Nephron progenitor cell (in vitro differentiated cells): ENCODE measurements at regions not wholly inside any gene's neighbourhood (a gene's known extent, or its start where the extent isn't known, plus 50 kb on each side); places are given as distances from the start of the nearest gene placed in this dataset.
"Not testable (repeated sequence)": the region's sequence is repeated elsewhere in the genome, so short reads cannot be mapped to it uniquely, and the experiment has no call there.

ENCODE experiments used
- DNase-seq: peaks from one replicate; pipeline ENCODE4 v3.0.0; 2021
- H3K27ac Mint-ChIP-seq: 2 replicates; pipeline ENCODE4 v1.8.0; 2021; ENCODE audit warnings: mild to moderate bottlenecking, moderate library complexity, mixed read lengths
- H3K27me3 Mint-ChIP-seq: 2 replicates; pipeline ENCODE4 v1.8.0; 2021; ENCODE audit warnings: mild to moderate bottlenecking, low read depth, mixed read lengths; ENCODE audit not compliant: poor library complexity
- H3K36me3 Mint-ChIP-seq: 2 replicates; pipeline ENCODE4 v1.8.0; 2021; ENCODE audit warnings: low read depth, mixed read lengths
- H3K4me1 Mint-ChIP-seq: 2 replicates; pipeline ENCODE4 v1.8.0; 2021; ENCODE audit warnings: mixed read lengths
- H3K4me3 Mint-ChIP-seq: 2 replicates; pipeline ENCODE4 v1.8.0; 2021; ENCODE audit warnings: mild to moderate bottlenecking, moderate library complexity, mixed read lengths
- H3K9me3 Mint-ChIP-seq: 2 replicates; pipeline ENCODE4 v1.8.0; 2021; ENCODE audit warnings: mild to moderate bottlenecking, moderate library complexity, mixed read lengths
- TF ChIP-seq, protein P1 (sequence below): fragments of 200-600 bp; sonication (generic); IDR thresholded peaks from 2 replicates; pipeline ENCODE4 v1.5.0; 2021; ENCODE audit warnings: antibody characterized with exemption

DNA sequence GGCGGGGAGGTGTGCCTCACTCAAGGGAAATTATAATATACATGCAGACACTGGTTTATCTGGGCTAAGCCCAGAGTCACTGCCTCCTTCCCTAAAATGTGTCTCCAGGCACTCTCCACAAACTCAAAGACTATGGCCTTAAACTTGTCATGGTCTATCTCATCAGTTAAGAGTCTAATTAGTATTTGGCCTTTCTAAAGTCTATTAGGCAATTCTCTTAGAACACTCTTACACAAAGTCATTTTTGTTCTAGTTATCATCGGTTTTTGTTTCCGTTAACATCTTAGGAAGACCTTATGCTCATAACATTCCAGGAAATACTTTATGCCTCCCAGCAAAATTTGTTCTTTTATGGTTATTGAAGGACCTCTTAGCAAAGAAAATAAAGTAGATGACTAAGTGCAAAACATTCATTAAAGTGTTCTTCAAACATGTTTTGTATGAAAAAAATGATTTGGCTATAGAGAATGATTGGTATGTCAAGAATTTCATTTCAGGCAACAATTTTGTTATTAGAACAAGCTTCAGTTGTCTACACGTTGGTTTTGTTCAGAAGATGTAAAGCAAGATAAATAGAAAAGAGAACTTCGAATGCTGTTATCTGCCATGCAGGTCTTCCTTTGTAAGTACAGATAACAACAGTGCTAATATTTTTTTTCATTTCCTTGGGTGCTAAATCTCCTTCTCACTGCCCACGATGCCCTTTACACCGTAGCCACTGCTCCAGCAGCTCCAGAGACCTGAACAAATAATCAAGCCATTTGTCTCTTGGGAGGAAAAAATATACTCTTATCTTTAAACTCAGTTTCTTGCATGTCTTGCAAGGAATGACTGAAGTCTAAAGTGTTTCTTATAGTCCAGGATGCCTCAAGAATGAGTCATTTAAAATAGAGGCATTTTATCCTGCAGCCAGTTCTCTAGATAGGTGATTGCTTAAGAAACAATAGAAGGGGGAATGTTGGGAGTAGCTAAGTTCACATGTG lies 170.4 kb downstream of the HTR1B start:
- Mint-ChIP-seq H3K4me1 (no peaks in the 10 kb centered on the region), H3K36me3 (no peaks in the 10 kb centered on the region), H3K9me3 (no peaks in the 10 kb centered on the region), H3K4me3 (no peak overlapping the region), H3K27me3 (no peaks in the 10 kb centered on the region), H3K27ac (no peak overlapping the region)
- TF ChIP-seq, protein P1, sequence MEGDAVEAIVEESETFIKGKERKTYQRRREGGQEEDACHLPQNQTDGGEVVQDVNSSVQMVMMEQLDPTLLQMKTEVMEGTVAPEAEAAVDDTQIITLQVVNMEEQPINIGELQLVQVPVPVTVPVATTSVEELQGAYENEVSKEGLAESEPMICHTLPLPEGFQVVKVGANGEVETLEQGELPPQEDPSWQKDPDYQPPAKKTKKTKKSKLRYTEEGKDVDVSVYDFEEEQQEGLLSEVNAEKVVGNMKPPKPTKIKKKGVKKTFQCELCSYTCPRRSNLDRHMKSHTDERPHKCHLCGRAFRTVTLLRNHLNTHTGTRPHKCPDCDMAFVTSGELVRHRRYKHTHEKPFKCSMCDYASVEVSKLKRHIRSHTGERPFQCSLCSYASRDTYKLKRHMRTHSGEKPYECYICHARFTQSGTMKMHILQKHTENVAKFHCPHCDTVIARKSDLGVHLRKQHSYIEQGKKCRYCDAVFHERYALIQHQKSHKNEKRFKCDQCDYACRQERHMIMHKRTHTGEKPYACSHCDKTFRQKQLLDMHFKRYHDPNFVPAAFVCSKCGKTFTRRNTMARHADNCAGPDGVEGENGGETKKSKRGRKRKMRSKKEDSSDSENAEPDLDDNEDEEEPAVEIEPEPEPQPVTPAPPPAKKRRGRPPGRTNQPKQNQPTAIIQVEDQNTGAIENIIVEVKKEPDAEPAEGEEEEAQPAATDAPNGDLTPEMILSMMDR = no peak
- DNase-seq = no peak

DNA sequence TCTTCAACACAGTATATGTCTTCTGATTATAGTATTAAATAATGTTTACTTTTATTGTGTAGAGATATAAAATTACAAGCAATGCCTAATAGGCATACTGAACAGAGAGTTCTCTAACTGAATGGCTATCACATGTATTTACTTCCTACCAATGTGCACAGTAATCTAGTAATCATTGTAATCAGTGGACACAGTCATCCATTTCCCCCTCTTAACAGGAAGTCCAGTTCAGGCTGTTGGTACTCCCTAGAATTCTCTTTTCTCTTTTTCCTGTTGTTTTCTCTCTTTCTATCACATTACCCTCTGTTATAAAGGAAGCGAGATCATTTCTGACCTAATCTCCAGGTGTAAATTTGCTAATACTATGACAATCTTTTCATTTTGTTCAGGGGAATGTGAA lies 172.5 kb downstream of the HTR1B start:
- Mint-ChIP-seq H3K4me1 (no peaks in the 10 kb centered on the region), H3K36me3 (no peaks in the 10 kb centered on the region), H3K4me3 (no peak overlapping the region), H3K27ac (no peak overlapping the region), H3K27me3 (no peaks in the 10 kb centered on the region), H3K9me3 (no peaks in the 10 kb centered on the region)
- TF ChIP-seq, protein P1 = no peak
- DNase-seq = no peak

DNA sequence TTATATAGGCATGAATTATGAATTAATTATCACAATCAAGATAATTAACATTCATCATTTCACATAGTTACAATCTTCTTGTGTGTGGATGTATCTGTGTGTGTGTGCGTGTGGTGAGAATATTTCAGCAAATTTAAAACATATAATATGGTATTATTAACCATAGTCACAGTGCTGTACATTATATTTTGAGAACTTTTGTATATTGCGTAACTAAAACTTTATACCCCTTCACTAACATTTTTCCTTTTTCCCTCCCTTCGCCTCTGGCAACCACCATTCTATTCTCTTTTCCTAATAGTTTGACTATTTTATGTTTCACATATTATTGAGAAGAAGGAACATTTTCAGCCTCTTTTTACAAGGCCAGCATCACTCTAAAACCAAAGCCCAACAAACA lies 176.8 kb downstream of the HTR1B start:
- H3K27me3 Mint-ChIP-seq = peaks cover 2% of the 10 kb centered on the region
- H3K9me3 Mint-ChIP-seq = peaks cover 8% of the 10 kb centered on the region
- DNase-seq = no peak

DNA sequence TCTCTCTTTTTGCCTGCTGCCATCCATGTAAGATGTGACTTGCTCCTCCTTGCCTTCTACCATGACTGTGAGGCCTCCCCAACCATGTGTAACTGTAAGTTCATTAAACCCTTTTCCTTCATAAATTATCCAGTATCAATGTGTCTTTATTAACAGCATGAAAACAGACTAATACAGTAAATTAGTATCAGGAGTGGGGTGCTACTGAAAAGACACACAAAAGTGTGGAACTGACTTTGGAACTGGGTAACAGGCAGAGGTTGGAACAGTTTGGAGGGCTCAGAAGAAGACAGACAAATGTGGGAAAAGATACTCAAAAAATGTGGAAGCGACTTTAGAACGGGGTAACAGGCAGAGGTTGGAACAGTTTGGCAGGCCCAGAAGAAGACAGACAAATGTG lies 189.4 kb downstream of the HTR1B start:
- H3K36me3 Mint-ChIP-seq = peaks cover 10% of the 10 kb centered on the region
- H3K9me3 Mint-ChIP-seq = peaks cover 2% of the 10 kb centered on the region
- no peak for DNase-seq
- no peak overlapping the region for H3K4me3 Mint-ChIP-seq
- H3K27ac Mint-ChIP-seq = no peak overlapping the region
- TF ChIP-seq, protein P1 = no peak
- no peaks in the 10 kb centered on the region for H3K27me3 Mint-ChIP-seq
- H3K4me1 Mint-ChIP-seq = no peaks in the 10 kb centered on the region

More for the DNA sequence above, 176.8 kb downstream of the HTR1B start:
- Mint-ChIP-seq H3K27ac (no peak overlapping the region), H3K36me3 (no peaks in the 10 kb centered on the region), H3K4me1 (no peaks in the 10 kb centered on the region), H3K4me3 (no peak overlapping the region)
- TF ChIP-seq, protein P1 = no peak

DNA sequence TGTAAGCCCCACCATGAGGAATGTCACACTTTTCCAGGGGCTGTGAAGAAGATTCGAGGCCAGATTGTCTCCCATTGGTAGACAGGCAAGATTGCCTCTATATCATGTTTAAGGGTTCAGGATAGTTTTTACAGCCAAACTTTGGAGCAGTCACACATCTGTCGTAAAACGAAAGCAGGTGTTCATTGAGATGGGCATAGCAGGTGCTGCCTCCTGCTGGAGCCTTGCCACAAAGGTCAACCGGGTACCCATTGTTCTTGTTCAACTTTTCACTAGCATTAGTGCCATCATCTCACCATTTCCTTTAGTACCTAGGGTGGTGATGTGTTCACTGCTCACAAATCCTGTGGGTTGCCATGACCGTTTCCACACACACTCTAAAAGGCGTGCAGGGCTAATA lies 198.3 kb downstream of the HTR1B start:
- Mint-ChIP-seq H3K9me3 (no peaks in the 10 kb centered on the region), H3K27me3 (no peaks in the 10 kb centered on the region), H3K4me1 (no peaks in the 10 kb centered on the region), H3K36me3 (no peaks in the 10 kb centered on the region), H3K27ac (no peak overlapping the region), H3K4me3 (no peak overlapping the region)
- DNase-seq = no peak
- TF ChIP-seq, protein P1 = no peak

DNA sequence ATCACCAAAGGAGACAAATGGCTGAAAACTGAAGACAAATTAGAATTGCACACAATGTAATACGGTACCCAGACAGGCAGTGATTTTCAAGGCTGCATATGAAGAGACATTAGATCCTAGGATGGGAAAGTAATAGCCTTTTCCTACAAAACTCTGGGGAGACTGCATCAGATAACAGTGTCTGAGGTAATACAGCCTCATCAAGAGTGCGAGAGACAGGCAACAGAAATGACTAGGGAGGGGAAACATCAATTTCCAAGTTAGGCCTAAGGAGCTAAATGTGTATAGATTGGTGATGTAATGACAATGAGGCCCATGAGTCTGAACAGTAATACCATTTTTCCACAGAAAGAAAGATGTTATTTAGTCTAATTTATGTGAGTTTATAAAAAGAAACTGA lies 200.3 kb downstream of the HTR1B start:
- TF ChIP-seq, protein P1 = no peak
- no peak overlapping the region for H3K4me3 Mint-ChIP-seq
- no peaks in the 10 kb centered on the region for H3K36me3 Mint-ChIP-seq
- H3K9me3 Mint-ChIP-seq = no peaks in the 10 kb centered on the region
- no peaks in the 10 kb centered on the region for H3K27me3 Mint-ChIP-seq
- H3K4me1 Mint-ChIP-seq = no peaks in the 10 kb centered on the region
- no peak overlapping the region for H3K27ac Mint-ChIP-seq
- no peak for DNase-seq

DNA sequence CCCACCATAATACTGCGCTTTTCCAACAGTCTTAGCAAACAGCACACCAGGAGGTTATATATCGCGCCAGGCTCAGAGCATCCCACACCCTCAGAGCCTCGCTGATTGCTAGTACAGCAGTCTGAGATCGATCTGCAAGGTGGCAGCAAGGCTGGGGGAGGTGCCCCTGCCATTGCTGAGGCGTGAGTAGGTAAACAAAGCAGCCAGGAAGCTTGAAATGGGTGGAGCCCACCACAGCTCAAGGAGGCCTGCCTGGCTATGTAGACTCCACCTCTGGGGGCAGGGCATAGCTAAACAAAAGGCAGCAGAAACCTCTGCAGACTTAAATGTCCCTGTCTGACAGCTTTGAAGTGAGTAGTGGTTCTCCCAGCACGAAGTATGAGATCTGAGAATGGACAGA lies 211.5 kb downstream of the HTR1B start:
- H3K27ac Mint-ChIP-seq, H3K27me3 Mint-ChIP-seq, H3K4me3 Mint-ChIP-seq, H3K36me3 Mint-ChIP-seq, H3K4me1 Mint-ChIP-seq: not testable (repeated sequence)
- peak; percentile 3 for DNase-seq
- H3K9me3 Mint-ChIP-seq = peaks cover 47% of the 10 kb centered on the region
